HUES64 (cell line): ENCODE measurements at regions not wholly inside any gene's neighbourhood (a gene's known extent, or its start where the extent isn't known, plus 50 kb on each side); places are given as distances from the start of the nearest gene placed in this dataset.

Source experiments
- H3K27ac ChIP-seq: 2 replicates; pipeline ENCODE4 v1.7.0; 2013; ENCODE audit warnings: low read depth, low read length, inconsistent platforms
- H3K27me3 ChIP-seq: 2 replicates; pipeline ENCODE4 v1.6.1; 2013; ENCODE audit warnings: mild to moderate bottlenecking, low read length; ENCODE audit not compliant: insufficient read depth
- H3K36me3 ChIP-seq: 2 replicates; pipeline ENCODE4 v1.6.1; 2013; ENCODE audit warnings: mild to moderate bottlenecking, low read length; ENCODE audit not compliant: insufficient read depth
- H3K4me1 ChIP-seq: 2 replicates; pipeline ENCODE4 v1.6.1; 2013; ENCODE audit warnings: mild to moderate bottlenecking, low read length, moderate library complexity; ENCODE audit not compliant: insufficient read depth
- H3K4me3 ChIP-seq: 2 replicates; pipeline ENCODE4 v1.5.1; 2013; ENCODE audit warnings: mild to moderate bottlenecking, low read length, moderate library complexity
- H3K9ac ChIP-seq: 2 replicates; pipeline ENCODE4 v1.6.1; 2013; ENCODE audit warnings: mild to moderate bottlenecking, low read depth, low read length
- H3K9me3 ChIP-seq: 2 replicates; pipeline ENCODE4 v1.6.1; 2013; ENCODE audit warnings: low read depth, low read length; ENCODE audit not compliant: insufficient read depth
- WGBS: fragments of 150-250, 120-280 bp; methylation state at CpG from one replicate; pipeline ENCODE4 v1.1.7; 2013; ENCODE audit warnings: missing lambda C conversion rate; 5-methylcytosine and 5-hydroxymethylcytosine counted together

GRCh38 chr13:44293908-44294735 lies 79.5 kb upstream of the SERP2 start:
- no peaks in the 10 kb centered on the region for H3K27me3 ChIP-seq
- H3K9ac ChIP-seq, result no peak overlapping the region
- H3K9me3 ChIP-seq, result no peaks in the 10 kb centered on the region
- H3K36me3 ChIP-seq, result no peaks in the 10 kb centered on the region
- peaks cover 4% of the 10 kb centered on the region; the same call in 1 of the 2 replicates for H3K4me1 ChIP-seq
- H3K4me3 ChIP-seq, result no peak overlapping the region
- H3K27ac ChIP-seq, result no peak overlapping the region
- WGBS, result 95% methylated on average over 3 of the region's 3 CpGs

GRCh38 chr13:44294876-44295275 lies 78.7 kb upstream of the SERP2 start:
- 96% methylated on average over 1 of the region's 1 CpG for WGBS
- Histone ChIP-seq H3K36me3 (no peaks in the 10 kb centered on the region), H3K9me3 (no peaks in the 10 kb centered on the region), H3K4me3 (no peak overlapping the region), H3K27me3 (no peaks in the 10 kb centered on the region), H3K4me1 (peaks cover 4% of the 10 kb centered on the region; the same call in 1 of the 2 replicates), H3K27ac (no peak overlapping the region), H3K9ac (no peak overlapping the region)

- Histone ChIP-seq H3K9ac (no peak overlapping the region), H3K36me3 (no peaks in the 10 kb centered on the region), H3K4me3 (no peak overlapping the region), H3K4me1 (no peaks in the 10 kb centered on the region), H3K9me3 (no peaks in the 10 kb centered on the region), H3K27ac (no peak overlapping the region), H3K27me3 (no peaks in the 10 kb centered on the region)
- WGBS, result 94% methylated on average over 5 of the region's 5 CpGs
These were observed 76.8 kb upstream of the SERP2 start for GRCh38 chr13:44296856-44297255.

GRCh38 chr13:44298314-44298713 lies 75.3 kb upstream of the SERP2 start:
- WGBS, result 100% methylated on average over 1 of the region's 1 CpG
- no peak overlapping the region for H3K27ac ChIP-seq
- no peak overlapping the region for H3K9ac ChIP-seq
- H3K4me1 ChIP-seq, result no peaks in the 10 kb centered on the region
- H3K36me3 ChIP-seq, result no peaks in the 10 kb centered on the region
- no peaks in the 10 kb centered on the region for H3K9me3 ChIP-seq
- peaks cover 2% of the 10 kb centered on the region; the same call in 1 of the 2 replicates for H3K27me3 ChIP-seq
- no peak overlapping the region for H3K4me3 ChIP-seq

GRCh38 chr13:44299152-44299943 lies 74.3 kb upstream of the SERP2 start:
- Histone ChIP-seq H3K9me3 (no peaks in the 10 kb centered on the region), H3K9ac (no peak overlapping the region), H3K4me3 (no peak overlapping the region), H3K36me3 (no peaks in the 10 kb centered on the region), H3K4me1 (0 out of 2 replicates have a peak, but pooled peaks cover under 1% of the 10 kb centered on the region), H3K27ac (no peak overlapping the region), H3K27me3 (peaks cover 12% of the 10 kb centered on the region)
- 94% methylated on average over 5 of the region's 5 CpGs for WGBS

GRCh38 chr13:44300895-44301638 lies 72.6 kb upstream of the SERP2 start:
- peaks cover 19% of the 10 kb centered on the region for H3K27me3 ChIP-seq
- H3K27ac ChIP-seq, result no peak overlapping the region
- peaks cover 18% of the 10 kb centered on the region for H3K4me1 ChIP-seq
- no peaks in the 10 kb centered on the region for H3K36me3 ChIP-seq
- WGBS, result 90% methylated on average over 9 of the region's 9 CpGs
- no peak overlapping the region for H3K9ac ChIP-seq
- H3K4me3 ChIP-seq, result no peak overlapping the region
- H3K9me3 ChIP-seq, result no peaks in the 10 kb centered on the region

- 91% methylated on average over 4 of the region's 4 CpGs for WGBS
- Histone ChIP-seq H3K36me3 (no peaks in the 10 kb centered on the region), H3K4me1 (peaks cover 19% of the 10 kb centered on the region), H3K27ac (no peak overlapping the region), H3K4me3 (no peak overlapping the region), H3K9me3 (no peaks in the 10 kb centered on the region), H3K27me3 (peaks cover 19% of the 10 kb centered on the region), H3K9ac (no peak overlapping the region)
These were observed 72.0 kb upstream of the SERP2 start for GRCh38 chr13:44301639-44302015.

GRCh38 chr13:44302233-44302632 lies 71.4 kb upstream of the SERP2 start:
- Histone ChIP-seq H3K9me3 (no peaks in the 10 kb centered on the region), H3K4me3 (no peak overlapping the region), H3K27me3 (peaks cover 19% of the 10 kb centered on the region), H3K27ac (no peak overlapping the region), H3K9ac (no peak overlapping the region), H3K36me3 (no peaks in the 10 kb centered on the region), H3K4me1 (peaks cover 20% of the 10 kb centered on the region)
- 94% methylated on average over 4 of the region's 4 CpGs for WGBS

GRCh38 chr13:44302940-44303575 lies 70.6 kb upstream of the SERP2 start:
- H3K9ac ChIP-seq, result no peak overlapping the region
- no peak overlapping the region for H3K4me3 ChIP-seq
- H3K27me3 ChIP-seq, result peaks cover 27% of the 10 kb centered on the region
- no peaks in the 10 kb centered on the region for H3K36me3 ChIP-seq
- no peaks in the 10 kb centered on the region for H3K9me3 ChIP-seq
- 61% methylated on average over 5 of the region's 5 CpGs for WGBS
- H3K27ac ChIP-seq, result no peak overlapping the region
- H3K4me1 ChIP-seq, result peaks cover 26% of the 10 kb centered on the region

GRCh38 chr13:44303681-44304432 lies 69.8 kb upstream of the SERP2 start:
- Histone ChIP-seq H3K4me1 (peaks cover 26% of the 10 kb centered on the region), H3K9ac (no peak overlapping the region), H3K27me3 (peaks cover 35% of the 10 kb centered on the region), H3K27ac (no peak overlapping the region), H3K4me3 (no peak overlapping the region), H3K36me3 (no peaks in the 10 kb centered on the region), H3K9me3 (no peaks in the 10 kb centered on the region)
- 92% methylated on average over 5 of the region's 5 CpGs for WGBS
